GM21360 (cell line): ENCODE measurements at regions not wholly inside any gene's neighbourhood (a gene's known extent, or its start where the extent isn't known, plus 50 kb on each side); places are given as distances from the start of the nearest gene placed in this dataset.

Experiments used
- ATAC-seq: cut with Tn5 transposase; IDR thresholded peaks from one replicate; pipeline ENCODE4 v1.9.1; 2021; ENCODE audit warnings: mild to moderate bottlenecking, moderate library complexity; ENCODE audit not compliant: unreplicated experiment

- no peak for ATAC-seq
Observed at GRCh38 chr1:3954170-3955169, 54.4 kb upstream of the C1orf174 start.

DNA sequence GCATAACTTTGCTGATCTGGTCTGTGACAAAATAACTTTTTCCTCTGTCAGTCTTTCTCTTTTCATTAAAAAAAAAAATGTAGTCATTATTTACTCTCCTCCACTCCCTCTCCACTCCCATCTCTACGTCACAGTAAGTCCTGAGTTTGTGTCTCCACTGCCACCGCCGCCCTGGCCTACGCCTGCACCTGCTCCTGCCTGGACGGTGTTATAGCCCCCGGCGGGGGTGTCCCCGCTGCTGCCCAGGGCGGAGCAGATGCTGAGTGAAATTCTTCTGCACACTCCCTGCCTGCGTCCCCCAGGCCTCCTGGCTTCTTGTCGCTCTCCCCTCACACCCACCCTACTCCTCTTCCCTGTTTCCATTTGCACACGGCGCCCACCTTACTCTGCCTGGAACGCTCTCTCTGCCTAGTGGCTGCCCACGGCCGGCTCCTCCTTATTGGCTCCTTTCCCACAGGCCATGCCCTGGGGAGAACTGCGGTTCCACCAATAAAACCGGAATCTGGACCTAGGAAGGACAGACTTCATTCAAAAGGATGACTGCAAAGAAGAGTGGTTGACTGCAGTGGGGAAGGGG, 55.2 kb upstream of the C1orf174 start:
- ATAC-seq, result no peak

GRCh38 chr1:3956527-3957170, 56.6 kb upstream of the C1orf174 start:
- ATAC-seq, result no peak

DNA sequence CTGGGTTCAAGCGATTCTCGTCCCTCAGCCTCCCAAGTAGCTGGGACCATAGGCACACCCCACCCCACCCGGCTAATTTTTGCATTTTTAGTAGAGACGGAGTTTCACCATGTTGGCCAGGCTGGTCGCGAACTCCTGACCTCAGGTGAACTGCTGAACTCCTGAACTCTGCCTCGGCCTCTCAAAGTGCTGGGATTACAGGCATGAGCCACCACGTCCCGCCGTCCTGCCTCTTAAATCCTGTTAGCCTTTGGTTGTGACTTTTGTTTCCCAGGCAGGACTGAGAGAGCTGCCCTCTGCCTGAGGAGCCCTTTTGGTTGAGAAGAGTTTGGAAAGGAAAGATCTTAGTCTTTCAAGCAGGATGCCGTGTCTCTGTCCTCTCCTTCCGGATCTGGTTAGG, 59.3 kb upstream of the C1orf174 start:
- ATAC-seq, result no peak

DNA sequence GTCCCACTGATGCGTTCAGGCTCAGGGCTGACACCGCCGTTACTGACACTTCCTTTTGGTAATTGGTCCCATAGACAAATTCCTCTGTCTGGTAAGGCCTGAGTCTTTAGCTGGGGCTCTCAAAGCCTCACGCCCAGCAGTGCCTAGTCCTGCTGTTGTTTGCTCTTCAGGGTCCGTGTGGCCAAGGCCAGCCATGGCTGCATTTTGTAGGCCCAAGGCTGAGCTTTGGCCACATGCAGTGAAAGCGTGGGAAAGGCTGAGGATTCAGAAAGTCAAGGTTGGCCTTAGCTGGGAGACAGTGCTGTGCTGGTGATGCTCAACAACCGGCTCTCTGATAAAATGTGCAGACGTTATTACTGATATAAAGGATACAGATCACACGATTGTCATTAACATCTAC, 63.5 kb upstream of the C1orf174 start:
- no peak for ATAC-seq

- no peak for ATAC-seq
Observed at GRCh38 chr1:3965693-3966092, 65.6 kb upstream of the C1orf174 start.

DNA sequence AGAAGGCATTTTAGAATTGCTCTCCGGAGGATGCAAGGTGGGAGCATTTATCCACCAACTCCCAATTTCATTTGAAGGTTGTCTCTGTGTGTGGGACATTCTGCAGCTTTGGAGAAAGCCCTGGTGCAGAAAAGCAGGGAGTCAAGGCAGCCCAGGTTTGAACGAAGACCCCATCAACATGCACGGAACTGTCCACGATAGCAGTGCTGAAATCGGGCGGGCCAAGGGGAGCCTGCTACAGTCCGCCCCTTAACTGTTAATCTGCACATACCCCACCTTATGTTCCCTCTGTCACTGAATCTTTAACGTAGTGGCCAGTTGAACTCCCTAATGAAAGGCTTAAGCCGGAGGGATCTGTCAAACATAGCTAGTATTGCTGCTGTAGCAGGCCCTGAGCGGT, 68.8 kb upstream of the C1orf174 start:
- ATAC-seq, result no peak

- no peak for ATAC-seq
Observed at GRCh38 chr1:3971981-3972380, 71.9 kb upstream of the C1orf174 start.

- ATAC-seq, result no peak
Observed at GRCh38 chr1:3975903-3976630, 76.0 kb upstream of the C1orf174 start.

DNA sequence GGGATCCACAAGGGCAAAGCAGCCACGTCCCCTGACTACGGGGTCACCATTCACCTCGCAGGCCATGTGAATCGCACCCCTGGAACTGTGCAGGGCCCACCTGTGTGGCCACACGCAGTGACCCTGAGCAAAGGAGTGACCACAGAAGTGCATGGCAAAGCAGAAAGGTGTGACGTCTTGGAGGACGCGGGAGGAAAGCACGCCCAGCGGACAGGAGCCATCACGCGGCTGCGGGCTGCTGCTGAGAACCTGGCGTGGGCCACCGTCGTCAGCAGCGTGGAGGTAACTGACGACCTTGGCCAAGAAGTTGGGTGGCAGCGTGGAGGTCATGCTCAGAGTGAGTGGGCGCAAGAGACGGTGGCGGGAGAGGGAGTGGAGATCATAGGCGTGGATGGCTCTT, 76.7 kb upstream of the C1orf174 start:
- no peak for ATAC-seq

DNA sequence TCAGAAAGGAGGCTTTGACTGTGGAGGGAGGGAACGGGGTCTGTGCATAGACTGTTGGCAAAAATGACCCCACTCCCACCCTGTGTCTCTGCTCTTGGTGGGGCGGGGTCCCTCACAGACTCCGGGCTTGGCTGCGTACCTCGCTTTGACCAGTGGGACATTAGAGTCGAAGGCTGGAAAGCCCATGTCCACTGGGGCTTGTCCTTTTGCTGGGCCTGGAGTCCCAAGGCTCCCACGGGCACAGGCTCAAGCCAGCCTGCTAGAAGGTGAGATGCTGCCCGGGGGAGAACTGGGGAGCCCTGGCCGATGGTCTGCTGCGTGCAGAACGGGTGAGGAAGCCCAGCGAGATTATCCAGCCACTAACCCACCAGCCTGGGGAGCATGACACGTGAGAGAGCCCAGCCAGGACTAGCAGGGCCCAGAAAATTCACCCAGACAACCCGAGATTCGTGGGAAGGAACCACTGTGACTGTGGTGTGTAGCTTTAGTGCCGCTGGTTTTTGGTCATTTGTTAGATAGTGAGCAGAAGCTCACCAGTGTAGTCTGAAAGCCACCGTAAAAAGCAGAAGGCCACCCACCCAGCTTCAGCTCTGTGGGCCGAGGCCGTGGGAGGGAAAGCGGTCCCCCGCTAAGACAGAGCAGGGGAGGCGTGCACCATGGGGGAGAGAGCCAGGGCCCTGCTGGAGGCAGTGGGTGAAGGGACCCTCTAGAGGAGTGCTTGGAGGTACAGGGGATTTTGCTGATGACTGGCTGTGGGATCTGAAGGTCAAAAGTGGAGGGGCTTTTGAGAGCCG, 78.3 kb upstream of the C1orf174 start:
- no peak for ATAC-seq

DNA sequence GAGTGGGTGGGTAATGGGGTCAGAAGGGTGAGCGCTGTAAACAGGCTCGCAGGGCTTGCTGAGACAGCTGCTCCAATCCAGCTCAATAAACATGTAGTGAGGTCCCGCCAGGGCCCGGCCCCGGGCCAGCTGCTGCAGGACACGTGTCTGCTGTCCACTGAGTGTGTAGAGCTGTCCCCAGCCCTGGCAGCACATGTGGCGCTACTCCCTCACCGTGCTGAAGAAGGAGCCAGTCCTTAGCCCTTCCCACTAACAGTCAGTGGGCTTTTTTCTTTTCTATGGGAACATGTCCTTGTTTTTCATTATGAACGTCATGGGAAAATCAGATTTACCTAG, 78.9 kb upstream of the C1orf174 start:
- no peak for ATAC-seq

- no peak for ATAC-seq
Observed at GRCh38 chr1:3981261-3981660, 81.2 kb upstream of the C1orf174 start.

DNA sequence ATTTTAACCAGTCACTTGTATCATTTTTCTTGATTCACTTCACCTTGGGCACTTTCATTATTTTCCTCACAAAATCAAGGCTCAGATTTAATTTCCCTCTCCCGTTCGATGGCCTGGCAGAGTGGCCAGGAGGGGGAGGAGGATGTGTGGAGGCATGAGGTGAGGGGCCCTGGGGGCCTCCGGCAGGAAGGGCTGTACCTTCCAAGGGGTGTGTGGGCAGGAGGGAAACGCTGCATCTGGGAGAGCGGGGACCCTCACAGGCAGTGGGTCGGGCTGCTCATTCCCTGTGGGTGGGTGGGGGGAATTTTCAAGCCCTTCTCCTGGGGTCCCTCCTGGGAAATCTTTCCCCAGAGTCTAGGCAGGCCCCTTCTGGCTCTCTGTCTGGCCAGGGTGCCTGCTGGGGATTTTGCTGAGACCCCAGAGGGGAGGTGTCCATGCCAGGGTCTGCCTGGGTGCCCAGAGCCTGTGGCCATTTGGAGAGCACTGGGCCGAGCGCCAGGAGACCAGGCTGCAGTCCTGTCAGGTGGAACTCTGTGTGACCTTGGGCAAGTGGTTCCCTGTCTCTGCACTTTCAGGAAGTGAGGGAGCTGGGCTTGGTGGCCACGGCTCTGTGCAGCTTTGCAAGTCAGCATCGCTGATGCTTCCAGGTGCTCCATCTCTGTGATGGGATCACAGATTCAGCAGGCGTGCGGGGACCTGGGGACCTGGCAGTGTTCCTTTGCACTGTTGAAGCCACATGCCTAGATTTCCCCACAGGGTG, 81.9 kb upstream of the C1orf174 start:
- ATAC-seq, result no peak

DNA sequence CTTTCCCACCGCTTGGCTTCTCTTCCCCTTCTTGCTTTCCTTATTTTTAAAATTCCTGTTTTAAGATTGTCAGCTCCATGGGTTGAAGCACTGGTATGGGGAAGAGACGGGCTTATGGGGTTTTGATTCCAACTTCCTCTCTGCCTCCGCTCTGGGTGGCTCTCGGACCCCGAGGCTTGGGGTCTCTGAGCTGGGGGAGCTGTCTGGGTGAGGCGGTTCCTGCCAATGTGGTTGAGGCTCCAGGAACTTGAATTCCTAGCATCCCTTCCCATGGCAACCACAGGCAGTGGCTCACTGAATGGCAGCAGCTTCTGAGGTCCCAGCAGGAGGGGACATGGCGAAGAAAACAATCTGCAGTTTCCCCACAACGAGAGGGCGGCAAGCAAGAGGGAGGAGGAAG, 83.1 kb upstream of the C1orf174 start:
- no peak for ATAC-seq

DNA sequence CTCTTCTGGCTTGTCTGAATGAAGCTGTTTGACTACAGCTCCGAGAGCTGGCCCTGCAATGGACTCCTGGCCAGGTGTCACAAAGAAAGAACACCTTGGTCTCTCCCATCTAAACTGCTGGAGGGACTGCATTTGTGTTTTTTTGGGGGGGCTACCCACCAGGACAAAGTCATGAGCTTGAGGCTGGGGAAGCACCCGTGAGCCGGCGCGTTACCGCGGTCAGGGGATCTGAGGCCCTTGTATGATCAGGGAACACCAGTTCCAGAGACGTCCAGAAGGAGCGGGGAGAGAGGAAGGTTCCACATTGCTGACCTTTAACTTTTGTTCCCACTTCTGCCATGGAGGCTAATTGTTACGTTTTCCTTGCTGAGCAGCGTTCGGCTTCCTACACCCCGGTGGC, 84.5 kb upstream of the C1orf174 start:
- no peak for ATAC-seq

GRCh38 chr1:3986686-3987218, 86.7 kb upstream of the C1orf174 start:
- no peak for ATAC-seq

DNA sequence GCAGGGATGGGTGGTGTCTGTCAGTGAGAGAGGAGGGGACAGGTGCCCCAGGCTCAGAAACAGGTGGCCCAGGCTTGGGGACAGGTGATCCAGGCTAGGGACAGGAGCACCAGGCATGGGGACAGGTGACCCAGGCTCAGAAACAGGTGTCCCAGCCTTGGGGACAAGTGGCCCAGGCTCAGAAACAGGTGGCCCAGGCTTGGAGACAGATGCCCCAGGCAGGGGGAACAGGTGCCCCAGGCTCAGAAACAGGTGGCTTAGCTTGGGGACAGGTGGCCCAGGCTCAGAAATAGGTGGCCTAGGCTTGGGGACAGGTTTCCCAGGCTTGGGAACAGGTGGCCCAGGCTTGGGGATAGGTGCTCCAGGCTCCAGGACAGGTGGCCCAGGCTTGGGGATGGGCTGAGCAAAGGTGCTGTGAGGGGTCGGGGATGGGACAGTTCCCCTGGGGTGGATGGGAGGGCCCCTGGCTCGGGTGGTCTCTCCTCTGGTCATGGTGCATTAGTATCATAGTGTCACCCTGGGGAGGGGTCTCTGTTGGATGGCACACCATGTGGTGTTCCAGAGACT, 87.7 kb upstream of the C1orf174 start:
- no peak for ATAC-seq

DNA sequence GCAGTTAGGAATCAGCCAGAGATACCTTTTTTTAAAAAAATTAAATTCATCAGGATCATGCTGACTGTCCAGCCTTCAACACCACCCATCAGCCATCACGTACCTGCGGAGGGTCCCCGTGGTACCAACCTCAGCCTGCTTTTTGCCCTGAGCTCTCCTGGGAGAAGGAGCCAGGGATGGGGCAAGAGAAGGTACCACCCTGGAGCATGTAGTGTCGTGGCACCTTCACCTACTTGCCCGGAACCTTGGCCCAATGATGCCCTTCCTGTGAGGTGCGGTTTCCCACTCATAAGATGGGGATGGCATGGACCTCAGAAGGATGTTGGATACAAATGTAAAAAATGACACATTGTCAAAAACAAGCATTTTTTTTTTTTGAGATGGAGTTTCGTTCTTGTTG, 88.4 kb upstream of the C1orf174 start:
- no peak for ATAC-seq
